Muscle layer of duodenum (tissue), 2 donors: ENCODE measurements at regions not wholly inside any gene's neighbourhood (a gene's known extent, or its start where the extent isn't known, plus 50 kb on each side); places are given as distances from the start of the nearest gene placed in this dataset.

ENCODE experiments used
- H3K27ac ChIP-seq: one replicate; pipeline ENCODE4 v1.7.0; 2013; ENCODE audit warnings: mild to moderate bottlenecking, low read length
- H3K27me3 ChIP-seq: one replicate; pipeline ENCODE4 v1.7.0; 2013; ENCODE audit warnings: low read depth, mild to moderate bottlenecking, control low read depth, low read length
- H3K36me3 ChIP-seq, 2 donors: one replicate each; pipeline ENCODE4 v1.7.0; 2013; ENCODE audit warnings: low read length in 2 of 2, control low read depth in 1 of 2, mild to moderate bottlenecking in 1 of 2; ENCODE audit not compliant: insufficient read depth in 2 of 2, control insufficient read depth in 1 of 2
- H3K4me1 ChIP-seq, 2 donors: one replicate each; pipeline ENCODE4 v1.7.0; 2013; ENCODE audit warnings: low read length in 2 of 2, mild to moderate bottlenecking in 2 of 2, control low read depth in 1 of 2, moderate library complexity in 1 of 2; ENCODE audit not compliant: insufficient read depth in 2 of 2, control insufficient read depth in 1 of 2
- H3K4me3 ChIP-seq, 2 donors: one replicate each; pipeline ENCODE4 v1.7.0; 2013; ENCODE audit warnings: low read length in 2 of 2, low read depth in 1 of 2, mild to moderate bottlenecking in 1 of 2
- H3K9me3 ChIP-seq, 2 donors: one replicate each; pipeline ENCODE4 v1.7.0; 2013; ENCODE audit warnings: low read length in 2 of 2, control low read depth in 1 of 2, mild to moderate bottlenecking in 1 of 2; ENCODE audit not compliant: control insufficient read depth in 1 of 2
- donor health status: healthy.

GRCh38 chr6:105728995-105729394, 326.1 kb upstream of the PREP start:
- H3K4me1 ChIP-seq, result no peaks in the 10 kb centered on the region
- no peak overlapping the region for H3K4me3 ChIP-seq
- no peaks in the 10 kb centered on the region for H3K9me3 ChIP-seq
- no peaks in the 10 kb centered on the region for H3K27me3 ChIP-seq
- H3K27ac ChIP-seq, result no peak overlapping the region
- H3K36me3 ChIP-seq, result no peaks in the 10 kb centered on the region

GRCh38 chr6:105726902-105727655, 324.2 kb upstream of the PREP start:
- Histone ChIP-seq H3K27me3 (no peaks in the 10 kb centered on the region), H3K36me3 (no peaks in the 10 kb centered on the region), H3K27ac (no peak overlapping the region), H3K4me1 (no peaks in the 10 kb centered on the region), H3K4me3 (no peak overlapping the region), H3K9me3 (no peaks in the 10 kb centered on the region)

- Histone ChIP-seq H3K4me3 (no peak overlapping the region), H3K27ac (no peak overlapping the region), H3K27me3 (no peaks in the 10 kb centered on the region), H3K9me3 (no peaks in the 10 kb centered on the region), H3K4me1 (no peaks in the 10 kb centered on the region), H3K36me3 (no peaks in the 10 kb centered on the region)
These were observed 312.0 kb upstream of the PREP start for GRCh38 chr6:105714846-105715245.

- no peak overlapping the region for H3K27ac ChIP-seq
- no peaks in the 10 kb centered on the region for H3K4me1 ChIP-seq
- H3K36me3 ChIP-seq, result no peaks in the 10 kb centered on the region
- H3K9me3 ChIP-seq, result no peaks in the 10 kb centered on the region
- no peaks in the 10 kb centered on the region for H3K27me3 ChIP-seq
- no peak overlapping the region for H3K4me3 ChIP-seq
These were observed 310.7 kb upstream of the PREP start for GRCh38 chr6:105713474-105714118.

GRCh38 chr6:105711216-105711615, 308.3 kb upstream of the PREP start:
- no peaks in the 10 kb centered on the region for H3K4me1 ChIP-seq

GRCh38 chr6:105705608-105706007, 302.7 kb upstream of the PREP start:
- H3K4me1 ChIP-seq, result no peaks in the 10 kb centered on the region
- no peaks in the 10 kb centered on the region for H3K36me3 ChIP-seq
- H3K27ac ChIP-seq, result no peak overlapping the region
- no peaks in the 10 kb centered on the region for H3K9me3 ChIP-seq
- H3K4me3 ChIP-seq, result no peak overlapping the region
- H3K27me3 ChIP-seq, result no peaks in the 10 kb centered on the region

More at GRCh38 chr6:105711216-105711615, 308.3 kb upstream of the PREP start:
- Histone ChIP-seq H3K27ac (no peak overlapping the region), H3K4me3 (no peak overlapping the region), H3K36me3 (no peaks in the 10 kb centered on the region), H3K9me3 (no peaks in the 10 kb centered on the region), H3K27me3 (no peaks in the 10 kb centered on the region)

- no peak overlapping the region for H3K4me3 ChIP-seq
- H3K27me3 ChIP-seq, result no peaks in the 10 kb centered on the region
- no peaks in the 10 kb centered on the region for H3K4me1 ChIP-seq
- H3K27ac ChIP-seq, result no peak overlapping the region
- H3K36me3 ChIP-seq, result no peaks in the 10 kb centered on the region
- H3K9me3 ChIP-seq, result no peaks in the 10 kb centered on the region
These were observed 292.6 kb upstream of the PREP start for GRCh38 chr6:105695461-105695860.

- Histone ChIP-seq H3K9me3 (no peaks in the 10 kb centered on the region), H3K4me1 (no peaks in the 10 kb centered on the region), H3K4me3 (no peak overlapping the region), H3K36me3 (no peaks in the 10 kb centered on the region), H3K27me3 (no peaks in the 10 kb centered on the region), H3K27ac (no peak overlapping the region)
These were observed 289.8 kb upstream of the PREP start for GRCh38 chr6:105692613-105693215.

GRCh38 chr6:105691971-105692370, 289.1 kb upstream of the PREP start:
- H3K27ac ChIP-seq, result no peak overlapping the region
- no peaks in the 10 kb centered on the region for H3K9me3 ChIP-seq
- no peaks in the 10 kb centered on the region for H3K36me3 ChIP-seq
- no peaks in the 10 kb centered on the region for H3K4me1 ChIP-seq
- H3K27me3 ChIP-seq, result no peaks in the 10 kb centered on the region
- no peak overlapping the region for H3K4me3 ChIP-seq

- H3K27me3 ChIP-seq, result no peaks in the 10 kb centered on the region
- H3K4me1 ChIP-seq, result no peaks in the 10 kb centered on the region
- H3K4me3 ChIP-seq, result no peak overlapping the region
- no peak overlapping the region for H3K27ac ChIP-seq
- no peaks in the 10 kb centered on the region for H3K9me3 ChIP-seq
- H3K36me3 ChIP-seq, result no peaks in the 10 kb centered on the region
These were observed 288.2 kb upstream of the PREP start for GRCh38 chr6:105691081-105691480.

- Histone ChIP-seq H3K36me3 (no peaks in the 10 kb centered on the region), H3K4me3 (no peak overlapping the region), H3K9me3 (no peaks in the 10 kb centered on the region), H3K27me3 (no peaks in the 10 kb centered on the region), H3K4me1 (no peaks in the 10 kb centered on the region), H3K27ac (no peak overlapping the region)
These were observed 285.7 kb upstream of the PREP start for GRCh38 chr6:105688573-105688972.
